ENCODE measurements at regions not wholly inside any gene's neighbourhood (a gene's known extent, or its start where the extent isn't known, plus 50 kb on each side); places are given as distances from the start of the nearest gene placed in this dataset.
A peak's percentile ranks its signal among the peaks of the same experiment; 100 is the strongest.

DNA sequence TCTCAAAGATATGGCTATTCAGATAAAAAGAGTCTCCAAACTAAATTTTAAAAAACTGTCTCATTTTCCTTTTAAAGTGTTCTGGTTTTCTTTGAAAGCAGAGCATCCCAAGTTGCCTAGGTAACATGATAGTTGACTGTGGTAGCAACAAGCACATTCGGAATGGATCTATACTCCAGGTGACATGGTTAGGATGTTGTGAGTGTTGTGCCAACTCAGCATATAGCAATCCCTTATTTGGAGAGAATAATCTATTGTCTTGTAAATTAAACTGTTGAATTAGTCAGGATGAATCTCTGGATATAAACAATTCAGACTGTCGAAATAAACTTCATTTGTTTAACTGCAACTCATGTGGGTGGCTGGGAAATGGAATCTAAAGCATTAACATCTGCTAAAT is 418.6 kb downstream of the TUSC7 start:
- no peak overlapping the region for H3K27ac ChIP-seq

DNA sequence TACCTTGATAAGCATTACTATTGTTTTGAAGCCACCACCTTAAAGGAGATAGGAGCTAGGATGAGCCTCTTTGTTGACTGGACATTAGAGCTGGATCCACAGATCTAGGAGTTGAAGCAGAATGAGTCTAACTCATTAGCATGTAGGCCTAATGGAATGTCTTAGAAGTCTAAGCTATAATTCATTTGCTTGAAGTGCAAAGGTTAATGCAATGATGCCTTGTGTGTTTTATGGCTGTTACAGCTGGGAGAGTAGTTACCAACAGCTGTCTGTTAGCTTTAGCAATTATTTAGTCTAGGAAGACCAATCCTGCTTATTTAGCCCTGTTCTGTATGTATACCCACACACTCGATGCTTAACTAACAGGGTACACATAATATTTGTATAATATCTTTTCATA is 419.3 kb downstream of the TUSC7 start:
- no peak overlapping the region for H3K9ac ChIP-seq (ENCODE audit: low read depth in 2 of 2, low read length in 2 of 2)
- TF ChIP-seq, protein P1, sequence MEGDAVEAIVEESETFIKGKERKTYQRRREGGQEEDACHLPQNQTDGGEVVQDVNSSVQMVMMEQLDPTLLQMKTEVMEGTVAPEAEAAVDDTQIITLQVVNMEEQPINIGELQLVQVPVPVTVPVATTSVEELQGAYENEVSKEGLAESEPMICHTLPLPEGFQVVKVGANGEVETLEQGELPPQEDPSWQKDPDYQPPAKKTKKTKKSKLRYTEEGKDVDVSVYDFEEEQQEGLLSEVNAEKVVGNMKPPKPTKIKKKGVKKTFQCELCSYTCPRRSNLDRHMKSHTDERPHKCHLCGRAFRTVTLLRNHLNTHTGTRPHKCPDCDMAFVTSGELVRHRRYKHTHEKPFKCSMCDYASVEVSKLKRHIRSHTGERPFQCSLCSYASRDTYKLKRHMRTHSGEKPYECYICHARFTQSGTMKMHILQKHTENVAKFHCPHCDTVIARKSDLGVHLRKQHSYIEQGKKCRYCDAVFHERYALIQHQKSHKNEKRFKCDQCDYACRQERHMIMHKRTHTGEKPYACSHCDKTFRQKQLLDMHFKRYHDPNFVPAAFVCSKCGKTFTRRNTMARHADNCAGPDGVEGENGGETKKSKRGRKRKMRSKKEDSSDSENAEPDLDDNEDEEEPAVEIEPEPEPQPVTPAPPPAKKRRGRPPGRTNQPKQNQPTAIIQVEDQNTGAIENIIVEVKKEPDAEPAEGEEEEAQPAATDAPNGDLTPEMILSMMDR (IDR thresholded peaks at IDR 0.05): no peak
- no peaks in the 10 kb centered on the region for H3K36me3 ChIP-seq
- H3K27ac ChIP-seq: no peak overlapping the region
- H3K4me1 ChIP-seq: no peaks in the 10 kb centered on the region
- DNase-seq: no peak
- H3K27me3 ChIP-seq: no peaks in the 10 kb centered on the region
- intact Hi-C loops (cut with DNase I): no loop called here
- no peaks in the 10 kb centered on the region for H3K9me3 ChIP-seq
- H3K4me3 ChIP-seq: no peak overlapping the region

More for the DNA sequence above, 418.6 kb downstream of the TUSC7 start:
- Histone ChIP-seq H3K4me3 (no peak overlapping the region), H3K36me3 (no peaks in the 10 kb centered on the region), H3K9ac (ENCODE audit: low read depth in 2 of 2, low read length in 2 of 2) (no peak overlapping the region), H3K4me1 (no peaks in the 10 kb centered on the region), H3K9me3 (no peaks in the 10 kb centered on the region), H3K27me3 (no peaks in the 10 kb centered on the region)
- intact Hi-C loops (cut with DNase I): no loop called here
- TF ChIP-seq, protein P1 (IDR thresholded peaks at IDR 0.05): no peak
- DNase-seq: no peak

DNA sequence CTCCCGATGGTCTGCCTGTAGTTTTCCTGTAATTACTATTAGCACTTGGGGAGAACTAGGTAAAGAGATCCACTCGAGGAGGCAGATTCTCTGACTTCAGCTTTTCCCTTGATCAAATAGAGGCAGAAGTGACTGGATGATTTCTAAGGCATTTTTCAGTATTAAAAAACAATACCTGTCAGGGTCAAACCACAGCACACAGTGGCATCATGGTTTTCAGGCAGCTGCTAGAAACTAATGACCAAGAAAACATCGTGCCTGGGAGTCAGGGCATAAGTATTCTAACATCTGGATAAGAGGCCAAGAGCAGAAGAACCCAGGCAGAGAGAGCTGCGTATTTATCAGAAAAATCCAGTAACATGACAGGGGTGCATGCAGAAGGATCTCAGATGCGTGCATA is 419.9 kb downstream of the TUSC7 start:
- no peak overlapping the region for H3K27ac ChIP-seq
- no peak overlapping the region for H3K4me3 ChIP-seq
- H3K27me3 ChIP-seq: no peaks in the 10 kb centered on the region
- H3K4me1 ChIP-seq: no peaks in the 10 kb centered on the region
- no peak for DNase-seq
- H3K9me3 ChIP-seq: no peaks in the 10 kb centered on the region
- intact Hi-C loops (cut with DNase I): no loop called here
- no peak overlapping the region for H3K9ac ChIP-seq (ENCODE audit: low read depth in 2 of 2, low read length in 2 of 2)
- no peaks in the 10 kb centered on the region for H3K36me3 ChIP-seq
- TF ChIP-seq, protein P1 (IDR thresholded peaks at IDR 0.05): no peak

DNA sequence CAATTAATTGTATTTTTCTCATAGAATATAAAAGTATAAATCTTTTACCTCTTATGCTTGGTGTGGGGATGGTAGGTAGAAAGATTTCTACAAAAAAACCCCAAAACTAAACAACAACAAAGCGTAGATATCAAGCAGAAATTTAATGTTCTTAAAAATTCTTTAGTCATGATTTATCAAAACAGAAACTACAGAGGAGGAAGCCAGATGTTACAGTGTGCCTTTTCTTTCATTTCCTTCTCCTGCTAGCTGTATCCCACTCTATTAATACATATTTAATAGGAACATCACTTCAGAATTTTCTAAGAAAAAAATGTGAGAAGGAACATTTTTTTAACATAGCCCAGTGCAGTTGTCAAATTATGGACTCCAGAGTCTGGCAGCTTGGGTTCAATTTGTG is 420.6 kb downstream of the TUSC7 start:
- H3K36me3 ChIP-seq: no peaks in the 10 kb centered on the region
- H3K27me3 ChIP-seq: no peaks in the 10 kb centered on the region
- no peaks in the 10 kb centered on the region for H3K9me3 ChIP-seq
- no peak for DNase-seq
- no peak overlapping the region for H3K27ac ChIP-seq
- TF ChIP-seq, protein P1 (IDR thresholded peaks at IDR 0.05): no peak
- H3K4me1 ChIP-seq: no peaks in the 10 kb centered on the region
- no peak overlapping the region for H3K9ac ChIP-seq (ENCODE audit: low read depth in 2 of 2, low read length in 2 of 2)
- no peak overlapping the region for H3K4me3 ChIP-seq
- intact Hi-C loops (cut with DNase I): no loop called here

DNA sequence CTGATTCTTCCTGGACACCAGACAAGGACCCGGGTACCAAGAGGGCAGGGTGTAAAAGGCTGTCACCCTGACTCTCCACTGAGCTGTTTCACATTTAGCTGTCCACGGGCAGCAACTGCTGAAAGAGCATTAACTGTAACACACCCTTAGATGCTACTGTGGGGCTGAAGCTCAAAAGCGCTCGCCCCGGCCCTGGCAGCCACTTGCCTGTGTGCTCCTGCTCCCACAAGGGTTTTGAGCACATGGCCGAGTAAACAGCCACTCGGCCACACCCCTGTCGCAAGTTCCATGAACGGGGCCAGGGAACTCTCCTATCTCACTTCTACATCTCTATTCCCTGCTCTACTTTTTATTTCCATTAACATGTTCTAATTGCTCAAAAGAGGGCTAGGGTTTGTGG is 421.7 kb downstream of the TUSC7 start:
- H3K9ac ChIP-seq (ENCODE audit: low read depth in 2 of 2, low read length in 2 of 2): no peak overlapping the region
- no peak overlapping the region for H3K4me3 ChIP-seq
- no peaks in the 10 kb centered on the region for H3K36me3 ChIP-seq
- H3K27ac ChIP-seq: no peak overlapping the region
- no peaks in the 10 kb centered on the region for H3K9me3 ChIP-seq
- no peaks in the 10 kb centered on the region for H3K4me1 ChIP-seq
- DNase-seq: peak; percentile 32
- intact Hi-C loops (cut with DNase I): no loop called here
- H3K27me3 ChIP-seq: no peaks in the 10 kb centered on the region
- TF ChIP-seq, protein P1 (IDR thresholded peaks at IDR 0.05): no peak

DNA sequence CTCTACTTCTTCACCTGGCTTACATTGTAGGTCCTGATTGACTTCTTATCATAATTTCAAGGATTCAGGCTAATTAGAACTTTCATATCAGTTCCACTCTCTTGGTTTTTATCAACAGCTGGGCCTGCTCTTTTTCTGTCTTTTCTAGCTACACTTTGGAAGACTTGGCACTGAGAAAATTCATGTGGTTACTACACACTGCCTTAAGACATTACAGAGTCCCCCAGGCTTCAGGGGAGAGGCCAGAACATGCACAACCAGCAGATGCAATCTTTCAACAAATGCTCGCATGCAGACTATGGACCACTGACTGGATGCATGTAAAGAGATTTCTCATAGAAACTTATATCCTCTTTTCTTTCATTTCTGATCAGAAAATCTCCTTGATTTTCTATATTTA is 423.5 kb downstream of the TUSC7 start:
- DNase-seq: no peak
- H3K27ac ChIP-seq: no peak overlapping the region
- intact Hi-C loops (cut with DNase I): no loop called here
- H3K4me3 ChIP-seq: no peak overlapping the region
- TF ChIP-seq, protein P1 (IDR thresholded peaks at IDR 0.05): no peak
- H3K9me3 ChIP-seq: no peaks in the 10 kb centered on the region
- no peaks in the 10 kb centered on the region for H3K4me1 ChIP-seq
- H3K27me3 ChIP-seq: no peaks in the 10 kb centered on the region
- no peaks in the 10 kb centered on the region for H3K36me3 ChIP-seq
- H3K9ac ChIP-seq (ENCODE audit: low read depth in 2 of 2, low read length in 2 of 2): no peak overlapping the region

Measured in colonic mucosa (tissue), 4 donors.